GM21737 (cell line): ENCODE measurements at regions not wholly inside any gene's neighbourhood (a gene's known extent, or its start where the extent isn't known, plus 50 kb on each side); places are given as distances from the start of the nearest gene placed in this dataset.
A peak's percentile ranks its signal among the peaks of the same experiment; 100 is the strongest.
"Not testable (repeated sequence)": the region's sequence is repeated elsewhere in the genome, so short reads cannot be mapped to it uniquely, and the experiment has no call there.

ENCODE experiments used
- ATAC-seq: cut with Tn5 transposase; IDR thresholded peaks from one replicate; pipeline ENCODE4 v1.9.1; 2021; ENCODE audit warnings: mild to moderate bottlenecking, moderate library complexity; ENCODE audit not compliant: unreplicated experiment

- ATAC-seq, result no peak
Observed at GRCh38 chr14:106268013-106268727, 741.8 kb downstream of the TMEM121 start.

- no peak for ATAC-seq
Observed at GRCh38 chr14:106269029-106269428, 742.6 kb downstream of the TMEM121 start.

GRCh38 chr14:106269451-106270204, 743.2 kb downstream of the TMEM121 start:
- ATAC-seq, result no peak

- ATAC-seq, result not testable (repeated sequence)
Observed at GRCh38 chr14:106270476-106271121, 744.2 kb downstream of the TMEM121 start.

GRCh38 chr14:106276326-106277267, 750.2 kb downstream of the TMEM121 start:
- ATAC-seq, result no peak

- ATAC-seq, result no peak
Observed at GRCh38 chr14:106277503-106277902, 751.1 kb downstream of the TMEM121 start.

GRCh38 chr14:106280876-106281275, 754.5 kb downstream of the TMEM121 start:
- ATAC-seq, result no peak

GRCh38 chr14:106286697-106287290, 760.4 kb downstream of the TMEM121 start:
- ATAC-seq, result no peak

GRCh38 chr14:106287506-106287905, 761.1 kb downstream of the TMEM121 start:
- ATAC-seq, result no peak

- no peak for ATAC-seq
Observed at GRCh38 chr14:106291626-106292025, 765.2 kb downstream of the TMEM121 start.

- ATAC-seq, result no peak
Observed at GRCh38 chr14:106294324-106294723, 767.9 kb downstream of the TMEM121 start.

- ATAC-seq, result not testable (repeated sequence)
Observed at GRCh38 chr14:106300951-106301510, 774.6 kb downstream of the TMEM121 start.

GRCh38 chr14:106301609-106302008, 775.2 kb downstream of the TMEM121 start:
- not testable (repeated sequence) for ATAC-seq

- no peak for ATAC-seq
Observed at GRCh38 chr14:106302661-106303060, 776.3 kb downstream of the TMEM121 start.

- no peak for ATAC-seq
Observed at GRCh38 chr14:106304271-106304670, 777.9 kb downstream of the TMEM121 start.

- peak; percentile 83 for ATAC-seq
Observed at GRCh38 chr14:106308839-106309389, 782.5 kb downstream of the TMEM121 start.

GRCh38 chr14:106309423-106309822, 783.0 kb downstream of the TMEM121 start:
- peak; percentile 17 for ATAC-seq

GRCh38 chr14:106315436-106315835, 789.1 kb downstream of the TMEM121 start:
- no peak for ATAC-seq

GRCh38 chr14:106317593-106317992, 791.2 kb downstream of the TMEM121 start:
- ATAC-seq, result no peak

GRCh38 chr14:106318700-106319099, 792.3 kb downstream of the TMEM121 start:
- no peak for ATAC-seq
